HEK293T (cell line): ENCODE measurements at regions not wholly inside any gene's neighbourhood (a gene's known extent, or its start where the extent isn't known, plus 50 kb on each side); places are given as distances from the start of the nearest gene placed in this dataset.

Experiments used
- BHLHE40 ChIP-seq: fragments of 450-650 bp; IDR thresholded peaks from 2 replicates; pipeline ENCODE4 v1.6.1; 2016; ENCODE audit warnings: mild to moderate bottlenecking, moderate library complexity, borderline replicate concordance
- ELF4 ChIP-seq: fragments of 450-650 bp; IDR thresholded peaks from 2 replicates; pipeline ENCODE4 v1.6.1; 2017; ENCODE audit warnings: antibody characterized with exemption
- FOXA1 ChIP-seq: fragments of 450-650 bp; IDR thresholded peaks from 2 replicates; pipeline ENCODE4 v1.6.1; 2016; ENCODE audit warnings: mild to moderate bottlenecking
- FOXK2 ChIP-seq: fragments of 450-650 bp; IDR thresholded peaks from 2 replicates; pipeline ENCODE4 v1.6.1; 2016; ENCODE audit warnings: mild to moderate bottlenecking
- FOXM1 ChIP-seq: fragments of 450-650 bp; IDR thresholded peaks from 2 replicates; pipeline ENCODE4 v1.6.1; 2017; ENCODE audit warnings: mild to moderate bottlenecking, borderline replicate concordance
- HDGF ChIP-seq: fragments of 450-650 bp; IDR thresholded peaks from 2 replicates; pipeline ENCODE4 v1.6.1; 2017; ENCODE audit warnings: antibody characterized with exemption, borderline replicate concordance
- NFRKB ChIP-seq: fragments of 450-650 bp; IDR thresholded peaks from 2 replicates; pipeline ENCODE4 v1.6.1; 2016; ENCODE audit warnings: mild to moderate bottlenecking, moderate library complexity
- SP1 ChIP-seq: fragments of 450-650 bp; IDR thresholded peaks from 2 replicates; pipeline ENCODE4 v1.6.1; 2017
- SUZ12 ChIP-seq: fragments of 450-650 bp; IDR thresholded peaks from 2 replicates; pipeline ENCODE4 v1.6.1; 2016; ENCODE audit warnings: mild to moderate bottlenecking
- TARDBP ChIP-seq: fragments of 450-650 bp; IDR thresholded peaks from 2 replicates; pipeline ENCODE4 v1.6.1; 2016
- ZNF384 ChIP-seq: fragments of 450-650 bp; IDR thresholded peaks from 2 replicates; pipeline ENCODE4 v1.6.1; 2016

DNA sequence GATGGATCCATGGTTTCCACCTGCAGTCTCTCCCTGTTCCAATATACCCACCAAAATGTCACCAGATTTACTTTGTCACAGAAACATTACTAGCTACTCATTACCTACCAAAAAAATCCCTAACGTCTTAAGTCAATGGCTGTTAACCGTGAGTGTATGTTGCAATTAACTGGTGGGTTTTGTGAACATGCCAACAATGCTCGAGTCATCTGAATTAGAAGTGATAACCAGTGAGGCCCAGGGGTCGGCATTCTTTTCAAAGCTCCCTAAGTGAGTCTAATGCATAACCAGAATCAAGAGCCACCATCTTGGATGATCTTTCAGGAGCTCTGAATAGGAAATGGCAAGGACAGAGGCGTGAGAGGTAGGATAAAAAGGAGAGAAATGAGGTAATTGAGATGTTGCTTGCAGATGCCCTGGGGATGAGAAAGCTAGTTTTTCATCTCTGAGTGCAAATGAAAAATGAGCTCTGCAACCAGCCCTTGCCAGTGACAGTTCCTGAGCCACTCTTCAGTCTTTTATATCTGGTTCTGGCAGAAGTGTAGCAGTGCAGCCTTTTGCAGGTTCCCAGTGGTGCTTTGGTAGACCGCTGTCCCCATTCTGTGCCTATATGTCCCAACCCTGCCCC is 130.0 kb upstream of the RND3 start:
- no peak for TF ChIP-seq FOXK2
- TF ChIP-seq SP1: no peak
- TF ChIP-seq TARDBP: no peak
- TF ChIP-seq HDGF: no peak
- TF ChIP-seq NFRKB: no peak
- TF ChIP-seq SUZ12: no peak
- TF ChIP-seq FOXM1: no peak
- TF ChIP-seq BHLHE40: no peak
- TF ChIP-seq ZNF384: no peak
- no peak for TF ChIP-seq FOXA1
- TF ChIP-seq ELF4: no peak
